ENCODE measurements at regions not wholly inside any gene's neighbourhood (a gene's known extent, or its start where the extent isn't known, plus 50 kb on each side); places are given as distances from the start of the nearest gene placed in this dataset.
"Not testable (repeated sequence)": the region's sequence is repeated elsewhere in the genome, so short reads cannot be mapped to it uniquely, and the experiment has no call there.

DNA sequence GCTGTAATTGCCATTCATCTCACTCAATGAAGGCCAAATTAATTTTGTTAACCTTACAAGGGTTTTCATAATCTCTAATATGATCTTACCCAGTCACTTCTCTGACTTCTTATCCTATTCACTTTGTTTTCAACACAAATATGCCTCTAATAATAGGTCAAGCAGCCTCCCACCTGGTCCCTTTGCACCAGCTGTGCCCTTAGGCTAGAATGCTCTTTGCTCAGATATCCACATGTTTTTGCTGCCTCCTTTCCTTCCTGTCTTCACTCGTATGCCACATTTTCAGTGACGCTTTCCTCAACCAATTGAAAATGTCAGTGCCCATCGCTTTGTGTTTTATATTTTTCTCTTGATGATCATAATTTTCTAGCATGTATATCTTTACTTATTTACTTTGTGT is 106.4 kb upstream of the SYT10 start:
- intact Hi-C loops (cut with DNase I; ENCODE audit: low total_unique reads): no loop called here
- DNase-seq: no peak
- Histone ChIP-seq H3K4me1 (no peaks in the 10 kb centered on the region), H3K9me3 (peaks cover 0 to 13% (median 7%) of the 10 kb centered on the region in 4 donors), H3K36me3 (no peaks in the 10 kb centered on the region), H3K27ac (no peak overlapping the region), H3K4me3 (no peak overlapping the region), H3K27me3 (no peaks in the 10 kb centered on the region)
- WGBS, 5 donors: 77 to 93% (median 86%) methylated on average over 3 of the region's 3 CpGs
- no peak for TF ChIP-seq POLR2A (IDR thresholded peaks at IDR 0.05)
- TF ChIP-seq, protein P1, sequence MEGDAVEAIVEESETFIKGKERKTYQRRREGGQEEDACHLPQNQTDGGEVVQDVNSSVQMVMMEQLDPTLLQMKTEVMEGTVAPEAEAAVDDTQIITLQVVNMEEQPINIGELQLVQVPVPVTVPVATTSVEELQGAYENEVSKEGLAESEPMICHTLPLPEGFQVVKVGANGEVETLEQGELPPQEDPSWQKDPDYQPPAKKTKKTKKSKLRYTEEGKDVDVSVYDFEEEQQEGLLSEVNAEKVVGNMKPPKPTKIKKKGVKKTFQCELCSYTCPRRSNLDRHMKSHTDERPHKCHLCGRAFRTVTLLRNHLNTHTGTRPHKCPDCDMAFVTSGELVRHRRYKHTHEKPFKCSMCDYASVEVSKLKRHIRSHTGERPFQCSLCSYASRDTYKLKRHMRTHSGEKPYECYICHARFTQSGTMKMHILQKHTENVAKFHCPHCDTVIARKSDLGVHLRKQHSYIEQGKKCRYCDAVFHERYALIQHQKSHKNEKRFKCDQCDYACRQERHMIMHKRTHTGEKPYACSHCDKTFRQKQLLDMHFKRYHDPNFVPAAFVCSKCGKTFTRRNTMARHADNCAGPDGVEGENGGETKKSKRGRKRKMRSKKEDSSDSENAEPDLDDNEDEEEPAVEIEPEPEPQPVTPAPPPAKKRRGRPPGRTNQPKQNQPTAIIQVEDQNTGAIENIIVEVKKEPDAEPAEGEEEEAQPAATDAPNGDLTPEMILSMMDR (IDR thresholded peaks at IDR 0.05): no peak
- TF ChIP-seq POLR2AphosphoS5 (IDR thresholded peaks at IDR 0.05): no peak
- no peak for TF ChIP-seq EP300 (IDR thresholded peaks at IDR 0.05)

DNA sequence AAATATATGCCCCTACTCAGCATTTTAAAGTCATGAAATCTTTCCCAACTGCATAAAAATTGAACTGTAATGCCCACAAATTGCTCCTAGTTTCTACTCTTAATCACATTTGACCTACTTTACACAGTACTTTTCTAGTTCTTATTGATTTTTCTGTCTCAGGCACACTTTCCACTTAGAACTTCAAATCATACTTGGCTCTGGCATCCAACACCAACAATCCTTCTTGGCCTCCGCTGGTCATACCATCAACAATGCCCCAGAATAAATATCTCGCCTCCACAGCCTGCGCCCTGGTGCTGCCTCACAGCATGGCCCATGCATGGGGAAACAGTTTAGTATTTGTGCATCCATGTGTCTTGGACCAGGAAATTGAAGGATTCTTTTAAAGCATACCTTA is 107.5 kb upstream of the SYT10 start:
- Histone ChIP-seq H3K27ac (no peak overlapping the region), H3K27me3 (no peaks in the 10 kb centered on the region), H3K36me3 (no peaks in the 10 kb centered on the region), H3K4me3 (no peak overlapping the region), H3K9me3 (peaks cover 0 to 20% (median 2%) of the 10 kb centered on the region in 4 donors), H3K4me1 (no peaks in the 10 kb centered on the region)
- DNase-seq: no peak
- intact Hi-C loops (cut with DNase I; ENCODE audit: low total_unique reads): no loop called here
- WGBS, 5 donors: 50 to 66% (median 56%) methylated on average over 3 of the region's 3 CpGs
- TF ChIP-seq POLR2AphosphoS5 (IDR thresholded peaks at IDR 0.05) (no peak), POLR2A (IDR thresholded peaks at IDR 0.05) (no peak), EP300 (IDR thresholded peaks at IDR 0.05) (no peak)
- TF ChIP-seq, protein P1 (IDR thresholded peaks at IDR 0.05): no peak

DNA sequence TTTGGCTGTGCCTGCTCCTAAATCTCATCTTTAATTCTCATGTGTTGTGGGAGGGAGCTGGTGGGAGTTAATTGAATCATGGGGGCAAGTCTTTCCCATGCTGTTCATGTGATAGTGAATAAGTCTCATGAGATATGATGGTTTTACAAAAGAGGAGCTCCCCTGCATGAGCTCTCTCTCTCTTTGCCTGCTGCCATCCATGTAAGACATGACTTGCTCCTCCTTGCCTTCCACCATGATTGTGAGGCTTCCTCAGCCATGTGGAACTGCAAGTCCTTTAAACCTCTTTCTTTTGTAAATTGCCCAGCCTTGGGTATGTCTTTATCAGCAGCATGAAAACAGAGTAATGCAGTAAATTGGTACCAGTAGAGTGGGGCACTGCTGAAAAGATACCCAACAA is 110.6 kb upstream of the SYT10 start:
- H3K4me3 ChIP-seq; H3K4me1 ChIP-seq; H3K27me3 ChIP-seq; DNase-seq; intact Hi-C loops (cut with DNase I; ENCODE audit: low total_unique reads); H3K36me3 ChIP-seq; H3K27ac ChIP-seq: not testable (repeated sequence)
- H3K9me3 ChIP-seq: peaks cover 0 to 15% (median 0%) of the 10 kb centered on the region in 4 donors

DNA sequence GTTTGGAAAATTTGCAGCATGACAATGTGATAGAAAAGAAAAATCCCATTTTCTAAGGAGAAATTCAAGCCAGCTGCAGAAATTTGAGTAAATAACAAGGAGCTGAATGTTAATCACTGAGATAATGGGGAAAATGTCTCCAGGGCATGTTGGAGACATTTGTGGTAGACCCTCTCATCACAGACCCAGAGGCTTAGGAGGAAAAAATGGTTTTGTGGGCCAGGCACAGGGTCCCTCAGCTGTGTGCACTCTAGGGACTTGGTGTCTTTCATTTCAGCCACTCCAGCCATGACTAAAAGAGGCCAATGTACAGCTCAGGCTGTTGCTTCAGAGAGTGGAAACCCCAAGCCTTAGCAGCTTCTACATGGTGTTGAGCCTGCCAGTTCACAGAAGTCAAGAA is 111.4 kb upstream of the SYT10 start:
- intact Hi-C loops (cut with DNase I; ENCODE audit: low total_unique reads): no loop called here
- Histone ChIP-seq H3K27ac (no peak overlapping the region), H3K36me3 (no peaks in the 10 kb centered on the region), H3K27me3 (no peaks in the 10 kb centered on the region), H3K4me3 (no peak overlapping the region), H3K9me3 (peaks cover 0 to 15% (median 0%) of the 10 kb centered on the region in 4 donors), H3K4me1 (no peaks in the 10 kb centered on the region)
- DNase-seq: no peak
- no peak for TF ChIP-seq EP300 (IDR thresholded peaks at IDR 0.05)
- no peak for TF ChIP-seq POLR2AphosphoS5 (IDR thresholded peaks at IDR 0.05)
- TF ChIP-seq, protein P1 (IDR thresholded peaks at IDR 0.05): no peak
- TF ChIP-seq POLR2A (IDR thresholded peaks at IDR 0.05): no peak

DNA sequence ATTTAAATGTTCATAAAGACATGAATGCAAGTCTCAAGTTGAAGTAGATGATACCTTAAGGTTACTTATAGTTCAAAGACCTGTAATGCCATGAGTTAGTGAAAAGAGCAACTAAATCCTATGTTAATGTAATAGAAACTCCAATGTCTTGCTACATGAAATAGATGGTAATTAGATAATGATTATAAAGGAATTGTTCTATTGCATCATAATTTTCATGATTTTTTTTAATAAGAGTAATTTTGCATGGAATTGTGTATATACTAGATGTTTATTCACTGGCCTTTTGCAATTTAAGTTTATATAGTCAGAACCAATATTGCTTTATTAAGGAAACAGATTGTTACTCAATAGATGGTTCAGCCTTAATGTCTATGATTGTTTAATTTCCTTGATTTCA is 115.5 kb upstream of the SYT10 start:
- intact Hi-C loops (cut with DNase I; ENCODE audit: low total_unique reads): no loop called here
- DNase-seq: no peak
- Histone ChIP-seq H3K36me3 (no peaks in the 10 kb centered on the region), H3K27me3 (no peaks in the 10 kb centered on the region), H3K4me3 (no peak overlapping the region), H3K9me3 (peaks cover 0 to 15% (median 0%) of the 10 kb centered on the region in 4 donors), H3K27ac (no peak overlapping the region), H3K4me1 (no peaks in the 10 kb centered on the region)
- no peak for TF ChIP-seq POLR2AphosphoS5 (IDR thresholded peaks at IDR 0.05)
- no peak for TF ChIP-seq POLR2A (IDR thresholded peaks at IDR 0.05)
- no peak for TF ChIP-seq EP300 (IDR thresholded peaks at IDR 0.05)
- TF ChIP-seq, protein P1 (IDR thresholded peaks at IDR 0.05): no peak

Measured in stomach (tissue), 8 donors.